Anterior cingulate cortex (tissue), 58 donors: ENCODE measurements at regions not wholly inside any gene's neighbourhood (a gene's known extent, or its start where the extent isn't known, plus 50 kb on each side); places are given as distances from the start of the nearest gene placed in this dataset.
"Not testable (repeated sequence)": the region's sequence is repeated elsewhere in the genome, so short reads cannot be mapped to it uniquely, and the experiment has no call there.

ENCODE experiments used
- DNase-seq, 58 donors: peaks; one replicate each; lab custom pipeline; 2025; lab: John Stamatoyannopoulos, UW

DNA sequence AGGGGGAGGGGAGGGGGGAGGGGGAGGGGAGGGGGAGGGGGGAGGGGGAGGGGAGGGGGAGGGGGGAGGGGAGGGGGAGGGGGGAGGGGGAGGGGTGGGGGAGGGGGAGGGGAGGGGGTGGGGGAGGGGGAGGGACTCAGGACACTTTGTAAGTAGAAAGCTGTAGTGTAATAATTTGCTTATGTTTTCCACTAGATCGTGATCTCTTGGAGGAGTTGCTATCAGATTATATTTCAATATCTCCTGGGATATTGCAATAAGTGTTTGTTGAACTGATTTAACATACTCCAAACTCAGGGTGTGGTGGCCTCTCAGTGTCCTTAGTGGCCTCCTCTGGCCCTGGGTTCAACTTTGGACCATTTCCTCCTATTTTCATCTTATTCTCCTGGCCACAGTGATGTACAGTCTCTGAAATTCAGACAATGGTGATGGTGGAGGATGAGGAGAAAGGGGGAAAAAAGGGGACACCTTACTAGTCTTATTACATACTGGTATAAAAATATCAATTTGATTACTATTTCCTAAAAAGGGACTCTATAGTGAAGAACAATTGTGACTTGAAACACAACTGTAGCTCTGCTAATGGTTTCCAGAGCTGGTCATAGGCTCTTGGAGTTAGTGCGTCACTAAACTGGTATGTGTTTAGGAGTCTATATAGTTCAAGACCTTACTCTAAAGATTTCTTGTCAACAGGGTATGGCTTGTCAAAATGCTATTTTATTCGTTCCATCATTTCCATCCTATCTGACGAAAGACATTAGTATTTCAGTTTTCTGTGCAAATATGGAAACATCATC, 89.6 kb downstream of the DDX1 start:
- DNase-seq: no peak

DNA sequence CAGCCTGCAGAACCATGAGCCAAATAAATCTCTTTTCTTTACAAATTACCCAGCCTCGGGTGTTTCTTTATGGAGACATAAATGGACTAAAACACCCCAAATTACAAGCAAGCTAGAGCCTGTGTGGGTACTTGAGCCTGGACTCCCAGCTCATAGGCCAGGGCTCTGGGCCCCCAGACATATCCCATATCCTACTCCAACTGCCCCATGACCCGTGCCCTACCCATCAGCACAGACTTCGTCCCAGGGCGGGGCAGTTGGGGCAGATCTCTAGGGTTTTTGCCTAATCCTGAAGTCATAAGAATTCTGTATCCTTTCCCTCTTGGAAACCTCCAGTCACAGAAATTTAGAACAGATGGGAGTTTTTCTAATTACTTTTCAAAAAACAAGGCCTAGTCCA, 90.7 kb downstream of the DDX1 start:
- DNase-seq: no peak

DNA sequence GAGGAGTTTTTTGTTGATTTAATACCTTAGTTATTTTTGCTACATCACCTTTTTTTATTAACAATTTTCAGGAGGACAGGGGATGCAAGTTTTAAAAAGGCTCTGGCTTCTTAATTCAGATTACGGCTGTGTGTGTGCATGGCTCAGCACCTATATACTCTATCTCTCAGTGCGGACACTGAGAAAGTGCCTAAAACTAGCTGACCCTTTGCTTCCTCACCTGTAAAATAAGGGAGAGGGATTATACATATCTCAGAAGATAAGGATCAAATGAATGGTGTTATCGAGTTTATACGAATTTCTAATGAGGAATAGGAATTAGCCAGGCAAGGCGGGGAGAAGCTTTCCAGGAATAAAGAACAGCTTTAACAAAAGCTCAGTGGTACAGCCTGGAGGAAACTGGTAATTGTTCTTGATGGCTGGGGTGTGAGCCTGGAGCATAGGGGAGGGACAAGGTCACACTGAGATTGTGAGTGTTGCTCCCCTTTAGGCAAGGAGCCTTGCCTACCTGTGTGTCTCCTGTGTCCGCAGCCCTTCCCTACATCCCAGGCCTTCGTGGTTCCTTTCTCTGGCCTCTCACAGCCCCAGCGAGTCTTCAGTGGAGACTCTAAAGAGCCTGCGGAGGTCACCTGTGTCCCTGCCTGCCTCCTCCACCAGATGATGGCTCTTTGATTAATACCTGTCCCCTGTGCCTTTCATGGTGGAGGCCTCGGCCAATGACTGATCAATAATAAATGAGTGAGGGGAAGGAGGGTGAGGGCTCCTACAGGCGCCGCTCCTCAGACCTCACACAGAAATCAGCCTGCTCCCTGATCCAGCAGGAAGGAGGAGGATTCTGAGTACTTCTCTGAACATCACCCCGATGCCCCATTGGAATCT, 92.7 kb downstream of the DDX1 start:
- no peak for DNase-seq

DNA sequence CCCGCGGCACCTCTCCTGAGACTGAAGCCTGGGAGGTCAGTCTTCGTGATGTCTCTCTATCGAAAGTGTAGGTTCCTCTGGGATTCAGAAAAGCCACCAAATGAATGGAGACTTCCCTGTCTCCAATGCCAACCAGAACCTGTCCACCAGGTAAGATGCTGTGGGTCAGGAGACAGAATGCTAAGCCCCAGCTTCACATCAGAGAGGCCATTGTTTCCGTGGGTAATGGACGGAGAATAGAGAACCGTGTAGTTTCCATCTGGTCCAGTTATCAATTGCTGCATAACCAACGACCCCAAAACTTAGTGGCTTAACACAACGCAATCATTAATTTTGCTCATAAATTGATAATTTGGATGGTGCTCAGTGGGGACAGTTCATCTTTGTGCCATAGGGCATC, 93.5 kb downstream of the DDX1 start:
- no peak for DNase-seq

DNA sequence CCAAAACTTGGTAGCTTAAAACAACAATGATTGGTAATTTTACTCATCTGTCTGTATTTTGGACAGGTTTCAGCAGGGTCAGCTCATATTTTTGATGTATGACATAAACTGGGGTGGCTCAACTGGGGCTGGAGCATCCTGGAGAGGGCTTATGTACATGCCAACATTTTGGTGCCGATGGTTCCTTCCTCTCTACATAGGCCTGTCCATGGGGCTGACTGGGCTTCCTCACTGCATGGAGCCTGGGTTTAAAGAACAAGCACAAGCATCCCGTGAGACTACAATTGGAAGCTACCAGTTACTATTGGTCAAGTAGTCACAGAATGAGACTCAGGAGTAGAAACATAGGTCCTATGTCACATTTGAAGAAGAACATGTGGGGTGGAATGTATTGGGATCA, 95.0 kb downstream of the DDX1 start:
- no peak for DNase-seq

DNA sequence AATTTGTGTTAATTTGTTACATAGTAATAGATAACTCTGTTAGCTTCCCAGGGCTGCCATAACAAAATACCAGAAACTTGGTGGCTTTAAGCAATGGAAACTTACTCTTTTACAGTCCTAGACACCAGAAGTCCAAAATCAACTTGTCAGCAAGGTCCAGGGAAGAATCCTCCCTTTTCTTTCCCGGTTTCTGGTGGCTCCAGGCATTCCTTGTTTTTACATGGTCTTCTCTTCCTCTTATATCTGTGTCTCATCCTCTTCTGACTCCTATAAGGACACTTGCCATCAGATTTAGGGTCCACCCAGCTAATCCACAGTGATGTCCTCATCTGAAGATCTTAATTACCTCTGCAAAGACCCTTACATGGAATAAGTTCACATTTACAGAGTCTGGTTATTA, 95.6 kb downstream of the DDX1 start:
- no peak for DNase-seq

DNA sequence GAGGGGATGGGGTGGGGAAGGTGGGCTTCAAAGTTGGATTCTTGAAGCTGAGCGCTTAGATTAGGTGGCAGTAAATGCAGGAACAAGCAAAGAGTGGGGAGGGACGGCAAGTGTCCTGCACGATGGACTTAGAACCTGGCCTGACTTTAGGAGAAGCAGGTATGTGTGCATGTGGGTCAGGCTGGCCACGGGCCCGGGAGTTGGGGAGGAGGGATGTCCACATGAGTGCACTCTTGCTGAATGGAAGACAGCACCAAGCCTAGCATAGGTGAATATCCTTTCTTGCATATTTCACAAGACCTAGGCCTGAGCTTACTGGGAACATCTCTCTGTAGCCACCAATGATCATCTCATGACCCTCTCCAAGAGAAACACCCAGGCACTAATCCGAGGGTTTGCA, 96.1 kb downstream of the DDX1 start:
- no peak for DNase-seq

DNA sequence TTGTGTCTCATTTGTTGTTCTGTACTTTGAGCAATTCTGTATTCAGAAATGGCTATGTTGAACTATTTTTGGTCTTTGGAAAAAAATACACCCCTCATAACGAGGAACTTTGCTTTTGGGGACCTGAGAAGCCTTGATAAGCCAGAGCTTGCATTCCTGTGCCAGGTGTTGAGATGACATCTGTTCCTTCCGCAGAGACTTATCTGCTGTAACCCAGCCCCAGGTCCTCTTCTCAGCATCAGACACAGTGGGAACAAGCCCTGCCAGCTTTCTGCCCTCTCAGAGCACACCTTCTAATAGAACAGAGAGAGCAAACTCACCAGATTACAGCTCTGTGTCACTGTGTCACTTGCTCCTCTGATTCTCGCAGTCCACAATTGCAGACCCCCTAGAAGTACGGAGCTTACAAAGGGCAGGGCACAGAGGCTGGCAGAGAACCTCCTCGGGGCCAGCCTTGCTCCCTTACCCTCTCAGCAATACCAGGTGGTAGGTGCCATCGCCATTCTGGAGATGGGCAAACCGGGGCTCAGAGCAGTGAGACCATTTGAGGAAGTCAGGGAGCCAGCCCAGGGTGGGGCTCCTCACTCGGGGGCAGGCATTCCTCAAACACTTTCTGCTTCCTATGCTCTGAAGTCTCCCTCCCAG, 97.4 kb downstream of the DDX1 start:
- no peak for DNase-seq

DNA sequence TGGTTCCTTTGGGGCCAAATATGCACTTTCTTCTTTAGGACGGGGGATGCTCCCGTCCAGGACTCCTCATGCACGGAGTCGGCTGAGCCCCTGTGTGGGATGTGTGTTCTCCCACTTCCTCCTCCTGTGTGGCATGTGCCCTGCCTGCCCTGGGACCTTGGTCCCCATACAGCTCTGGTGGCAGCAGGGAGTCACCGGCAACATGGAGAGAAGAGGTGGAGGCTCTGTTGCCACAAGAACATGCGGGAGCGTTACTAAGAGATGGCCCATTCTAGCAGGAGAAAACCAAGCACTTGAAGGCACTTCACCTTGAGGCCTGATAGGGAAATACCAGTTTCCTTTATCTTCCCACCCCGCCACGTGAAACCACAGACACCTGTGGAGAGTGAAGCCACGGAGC, 98.0 kb downstream of the DDX1 start:
- no peak for DNase-seq

DNA sequence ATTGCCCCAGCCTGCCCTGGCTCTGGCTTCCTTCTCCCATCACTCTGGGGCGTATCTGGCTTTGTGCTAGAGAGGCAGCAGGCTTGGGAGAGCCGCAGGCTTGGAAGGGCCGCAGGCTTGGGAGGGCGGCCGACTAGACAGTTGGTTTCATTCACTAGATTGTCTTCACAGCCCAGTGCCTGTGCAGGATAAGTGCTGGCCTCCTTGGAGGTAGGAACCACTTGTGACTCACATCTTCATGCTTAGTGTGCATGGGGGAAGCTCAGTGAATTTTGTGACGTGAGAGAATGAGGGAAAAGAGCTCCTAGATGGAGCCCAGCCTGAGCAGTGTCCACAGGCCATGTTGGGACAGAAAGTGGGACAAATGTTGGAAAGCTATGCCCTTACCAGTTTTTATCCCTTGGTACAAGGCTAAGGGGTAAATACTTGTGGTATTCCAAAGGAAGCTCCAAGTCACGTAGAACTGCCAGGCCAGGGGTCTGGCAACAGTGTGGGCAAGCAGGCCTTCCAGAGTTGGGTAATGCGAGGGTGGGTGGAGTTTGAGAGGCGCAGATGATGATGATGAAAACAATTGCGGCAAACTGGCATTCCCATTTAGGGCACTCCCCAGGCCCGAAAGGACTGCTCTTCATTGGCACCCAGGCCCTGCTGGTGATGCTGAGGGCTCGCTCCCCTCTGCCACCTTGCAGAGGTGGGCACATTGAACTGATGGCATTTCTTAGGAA, 100.1 kb downstream of the DDX1 start:
- no peak for DNase-seq

DNA sequence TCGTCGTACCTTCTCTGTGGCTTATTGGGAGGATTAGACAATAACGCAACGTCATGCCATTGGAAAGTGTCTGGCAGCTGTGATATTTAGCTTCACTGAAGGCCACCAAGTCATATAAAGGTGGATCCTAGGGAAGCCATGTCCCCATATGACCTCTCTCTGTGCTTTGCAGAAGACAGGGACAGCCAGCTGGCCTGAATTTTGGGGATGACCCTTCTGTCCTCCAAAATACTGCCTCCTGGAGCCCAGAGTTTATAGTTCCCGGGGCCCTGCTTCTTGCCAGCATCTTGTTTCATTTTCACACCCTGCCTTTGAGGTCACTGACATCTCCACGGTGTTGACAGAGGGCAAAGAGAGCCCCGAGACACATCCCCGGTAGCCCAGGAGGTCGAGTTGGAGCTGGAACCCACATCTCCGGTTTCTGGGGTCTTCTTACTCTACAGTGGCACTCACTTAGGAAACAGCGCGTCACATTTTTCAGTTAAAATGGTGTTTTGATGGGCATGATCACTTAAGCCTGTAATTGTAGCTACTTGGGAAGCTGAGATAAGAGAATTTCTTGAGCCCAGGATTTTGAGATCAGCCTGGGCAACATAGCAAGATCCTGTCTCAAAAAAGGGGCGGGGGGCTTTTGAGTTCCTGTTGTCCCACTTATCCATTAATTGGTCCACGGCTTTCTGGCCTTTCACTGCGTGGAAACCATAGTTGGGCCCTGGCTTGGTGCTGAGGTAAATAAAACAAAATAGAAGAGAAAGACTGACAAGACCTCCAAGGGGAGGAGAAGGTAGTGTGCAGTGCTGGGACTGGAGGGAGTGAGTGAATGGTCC, 101.1 kb downstream of the DDX1 start:
- DNase-seq: no peak

DNA sequence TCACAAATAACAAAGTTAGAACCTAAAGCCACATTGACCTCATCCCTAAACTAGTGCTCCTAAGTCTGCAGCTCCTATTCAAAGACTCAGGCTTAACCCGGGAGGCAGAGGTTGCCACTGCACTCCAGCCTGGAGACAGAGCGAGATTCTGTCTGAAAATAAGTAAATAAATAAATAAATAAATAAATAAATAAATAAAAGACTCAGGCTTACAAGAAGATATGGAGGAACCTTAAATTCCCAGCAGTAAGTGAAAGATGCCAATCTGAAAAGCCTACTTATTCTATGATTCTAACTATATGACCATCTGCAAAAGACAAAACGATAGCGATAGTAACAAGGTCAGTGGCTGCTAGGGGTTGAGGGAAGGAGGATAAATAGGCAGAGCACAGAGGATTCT, 101.7 kb downstream of the DDX1 start:
- no peak for DNase-seq

DNA sequence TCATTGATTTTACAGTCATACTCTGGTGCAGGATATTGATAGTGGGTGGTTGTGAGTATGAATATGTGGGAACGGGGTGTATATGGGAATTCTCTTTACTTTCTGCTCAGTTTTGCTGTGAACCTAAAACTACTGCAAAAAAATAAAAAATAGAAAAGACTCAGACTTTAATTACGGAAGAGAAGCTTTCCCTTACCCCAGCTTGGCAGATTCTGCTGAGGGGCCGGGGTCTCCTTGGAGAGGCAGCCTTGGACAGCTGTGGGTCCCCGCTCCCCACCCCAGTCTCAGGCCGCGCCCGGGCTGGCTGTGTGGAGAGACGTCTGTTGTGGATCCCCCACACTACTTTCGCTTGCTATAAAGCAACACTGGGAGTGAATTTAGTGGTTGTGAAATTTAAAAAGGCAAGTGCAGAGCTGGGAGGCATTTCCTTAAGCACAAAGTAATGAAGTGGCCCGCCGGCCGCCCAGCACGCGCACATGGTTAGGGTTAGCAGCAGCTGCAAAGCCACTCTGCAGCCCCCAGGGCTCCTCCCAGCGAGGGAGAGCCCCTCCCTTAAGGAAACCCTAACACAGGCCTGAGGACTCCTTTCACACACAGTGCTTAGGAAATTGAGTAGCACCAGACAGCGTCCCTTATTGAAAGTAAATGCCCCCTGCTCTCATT, 102.4 kb downstream of the DDX1 start:
- no peak for DNase-seq

DNA sequence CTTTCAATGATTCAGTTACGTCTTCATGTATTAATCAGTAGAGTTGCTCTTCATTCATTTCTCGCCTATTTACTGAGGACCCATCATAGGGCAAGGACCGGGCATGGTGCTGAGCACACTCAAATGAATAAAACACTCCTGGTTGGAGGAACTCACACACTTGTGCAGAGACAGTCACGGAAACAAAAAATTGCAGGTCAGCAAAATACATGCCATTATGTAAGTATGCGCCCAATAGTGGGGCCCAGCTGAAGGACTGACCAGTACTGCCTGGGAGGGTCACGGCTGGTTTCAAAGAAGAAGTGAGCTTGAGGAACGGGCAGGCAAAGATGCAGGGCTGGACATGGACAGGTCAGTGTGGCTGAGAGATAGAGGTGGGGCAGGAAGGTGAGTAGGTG, 102.9 kb downstream of the DDX1 start:
- DNase-seq: no peak

DNA sequence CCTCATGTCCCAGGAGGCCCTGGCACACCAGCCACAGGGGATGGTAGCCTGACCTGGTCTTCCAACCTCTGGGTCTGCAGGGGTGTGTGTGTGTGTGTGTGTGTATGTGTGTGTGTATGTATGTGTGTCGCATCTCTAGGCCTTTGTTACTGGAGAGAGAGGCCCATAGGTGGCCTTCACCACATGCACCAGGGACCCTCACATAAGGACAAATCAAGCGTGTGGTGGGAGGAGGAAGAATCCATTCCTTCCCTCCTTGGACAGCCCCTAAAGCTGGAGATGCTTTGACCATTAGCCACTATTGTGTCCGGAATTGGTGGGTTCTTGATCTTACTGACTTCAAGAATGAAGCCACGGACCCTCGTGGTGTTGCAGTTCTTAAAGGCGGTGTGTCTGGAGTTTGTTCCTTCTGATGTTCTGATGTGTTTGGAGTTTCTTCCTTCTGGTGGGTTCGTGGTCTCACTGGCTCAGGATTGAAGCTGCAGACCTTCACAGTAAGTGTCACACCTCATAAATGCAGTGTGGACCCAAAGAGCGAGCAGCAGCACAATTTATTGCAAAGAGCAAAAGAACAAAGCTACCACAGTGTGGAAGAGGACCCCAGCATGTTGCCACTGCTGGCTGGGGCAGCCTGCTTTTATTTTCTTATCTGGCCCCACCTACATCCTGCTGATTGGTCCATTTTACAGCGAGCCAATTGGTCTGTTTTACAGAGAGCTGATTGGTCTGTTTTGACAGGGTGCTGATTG, 104.1 kb downstream of the DDX1 start:
- no peak for DNase-seq

DNA sequence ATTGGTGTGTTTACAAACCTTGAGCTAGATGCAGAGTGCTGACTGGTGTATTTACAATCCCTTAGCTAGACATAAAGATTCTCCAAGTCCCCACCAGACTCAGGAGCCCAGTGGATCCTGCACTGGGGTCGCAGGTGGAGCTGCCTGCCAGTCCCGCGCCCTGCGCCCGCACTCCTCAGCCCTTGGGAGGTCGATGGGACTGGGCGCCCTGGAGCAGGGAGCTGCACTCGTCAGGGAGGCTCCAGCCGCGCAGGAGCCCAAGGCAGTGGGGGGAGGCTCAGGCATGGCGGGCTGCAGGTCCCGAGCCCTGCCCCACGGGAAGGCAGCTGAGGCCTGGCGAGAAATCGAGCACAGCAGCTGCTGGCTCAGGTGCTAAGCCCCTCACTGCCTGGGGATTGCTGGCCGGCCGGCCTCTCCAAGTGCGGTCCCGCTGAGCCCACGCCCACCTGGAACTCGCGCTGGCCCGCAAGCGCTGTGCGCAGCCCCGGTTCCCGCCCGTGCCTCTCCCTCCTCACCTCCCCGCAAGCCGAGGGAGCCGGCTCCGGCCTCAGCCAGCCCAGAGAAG, 105.0 kb downstream of the DDX1 start:
- not testable (repeated sequence) for DNase-seq

DNA sequence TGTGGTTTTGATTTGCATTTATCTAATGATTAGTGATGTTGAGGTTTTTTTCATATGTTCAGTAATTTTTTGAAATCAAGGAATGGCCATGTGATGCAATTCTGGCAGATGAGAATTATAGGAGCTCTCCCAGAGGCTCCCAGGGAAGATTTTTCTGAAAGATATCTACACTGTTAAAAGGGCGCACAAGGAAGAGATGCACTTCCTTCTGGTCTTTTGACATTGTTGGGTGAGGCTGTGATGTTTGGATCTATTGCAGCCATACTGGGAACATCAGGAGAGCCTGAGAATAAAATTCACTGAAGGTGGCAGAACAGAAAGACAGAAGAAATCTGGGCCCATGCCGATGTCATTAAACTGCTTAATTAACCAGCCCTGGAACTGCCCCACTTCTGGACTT, 108.5 kb downstream of the DDX1 start:
- no peak for DNase-seq
